H1 (cell line): ENCODE measurements at regions not wholly inside any gene's neighbourhood (a gene's known extent, or its start where the extent isn't known, plus 50 kb on each side); places are given as distances from the start of the nearest gene placed in this dataset.

ENCODE experiments used
- CTCF ChIA-PET: fragments of 300-600 bp; sonication (Branson Sonifier 250); formaldehyde crosslinking; loops from one replicate; lab custom pipeline; 2021; ENCODE audit not compliant: partially characterized antibody; lab: Charles Lee
- POLR2A ChIA-PET: fragments of 300-600 bp; sonication (Branson Sonifier 250); formaldehyde crosslinking; loops from one replicate; lab custom pipeline; 2021; ENCODE audit warnings: inconsistent platforms; ENCODE audit not compliant: partially characterized antibody; lab: Charles Lee
- DNase-seq, 2 experiments: peaks; one replicate each; pipeline versions ENCODE4 v3.0.0 to v3.0.0-alpha.2; 2010 to 2022; ENCODE audit warnings: low spot score in 2 of 2, low read depth in 1 of 2, mixed read lengths in 1 of 2
- FAIRE-seq: peaks from 2 replicates; lab custom pipeline; 2011; peaks lifted over from hg19 to GRCh38; lab: Jason Lieb, UNC
- H2AFZ ChIP-seq: 2 replicates; pipeline ENCODE4 v1.8.1; 2012; ENCODE audit warnings: low read length, inconsistent platforms
- H2AK5ac ChIP-seq: 2 replicates; pipeline ENCODE4 v1.6.1; 2013; ENCODE audit warnings: low read depth, low read length
- H2BK120ac ChIP-seq: replicated peaks from 2 replicates; pipeline ENCODE3; 2013; ENCODE audit warnings: low read depth, low read length, inconsistent platforms
- H2BK12ac ChIP-seq: 2 replicates; pipeline ENCODE4 v1.6.1; 2013; ENCODE audit warnings: low read depth, low read length
- H2BK15ac ChIP-seq: 2 replicates; pipeline ENCODE4 v1.6.1; 2013; ENCODE audit warnings: low read length
- H2BK20ac ChIP-seq: 2 replicates; pipeline ENCODE4 v1.6.1; 2013; ENCODE audit warnings: low read length
- H2BK5ac ChIP-seq: 2 replicates; pipeline ENCODE4 v1.6.1; 2013; ENCODE audit warnings: low read depth, low read length
- H3K14ac ChIP-seq: 2 replicates; pipeline ENCODE4 v1.6.1; 2013; ENCODE audit warnings: inconsistent platforms; ENCODE audit not compliant: insufficient read length
- H3K18ac ChIP-seq: 2 replicates; pipeline ENCODE4 v1.6.1; 2013; ENCODE audit warnings: low read length; ENCODE audit errors: extremely low read depth
- H3K23ac ChIP-seq: 2 replicates; pipeline ENCODE4 v1.6.1; 2013; ENCODE audit warnings: inconsistent platforms; ENCODE audit not compliant: insufficient read length
- H3K23me2 ChIP-seq: 2 replicates; pipeline ENCODE4 v1.6.1; 2013; ENCODE audit warnings: low read depth, low read length
- H3K27ac ChIP-seq: 2 replicates; pipeline ENCODE4 v1.6.1; 2011; ENCODE audit warnings: low read depth, low read length, inconsistent platforms
- H3K27me3 ChIP-seq, 4 experiments: replicated peaks in 1 of 4; 1 replicate in 1 of 4; 2 replicates in 3 of 4; pipeline versions ENCODE4 v1.6.1 to v1.8.1; 2011 to 2013; ENCODE audit warnings: low read length in 3 of 4, mild to moderate bottlenecking in 3 of 4, inconsistent platforms in 2 of 4, mixed read lengths in 2 of 4, moderate library complexity in 1 of 4; ENCODE audit not compliant: control insufficient read depth in 3 of 4, insufficient read depth in 3 of 4; ENCODE audit errors: extremely low read depth in 1 of 4
- H3K36me3 ChIP-seq, 4 experiments: 2 replicates each; pipeline versions ENCODE4 v1.6.1 to v1.8.1; 2011 to 2013; ENCODE audit warnings: mild to moderate bottlenecking in 4 of 4, low read length in 3 of 4, moderate library complexity in 2 of 4, control low read depth in 1 of 4, inconsistent platforms in 1 of 4; ENCODE audit not compliant: insufficient read depth in 4 of 4, control insufficient read depth in 2 of 4
- H3K4ac ChIP-seq: replicated peaks from 2 replicates; pipeline ENCODE3; 2013; ENCODE audit warnings: low read length, low read depth, mixed read lengths, inconsistent platforms; ENCODE audit not compliant: insufficient read length
- H3K4me1 ChIP-seq, 4 experiments: replicated peaks in 1 of 4; 1 replicate in 1 of 4; 2 replicates in 3 of 4; pipeline versions ENCODE4 v1.6.1 to v1.8.1; 2011 to 2013; ENCODE audit warnings: low read length in 3 of 4, inconsistent platforms in 2 of 4, mixed read lengths in 1 of 4; ENCODE audit not compliant: insufficient read depth in 4 of 4, control insufficient read depth in 3 of 4
- H3K4me2 ChIP-seq, 2 experiments: 2 replicates each; pipeline versions ENCODE4 v1.6.1 to v1.8.1; 2011 to 2013; ENCODE audit warnings: low read depth in 2 of 2, low read length in 2 of 2, control low read depth in 1 of 2, inconsistent platforms in 1 of 2, mild to moderate bottlenecking in 1 of 2; ENCODE audit not compliant: insufficient read depth in 1 of 2
- H3K4me3 ChIP-seq, 4 experiments: fragments of 200-600, 300-600 bp in 1 of 4; sonication (generic), shearing (Covaris generic), sonication (Bioruptor Twin) in 1 of 4; 2 replicates each; pipeline versions ENCODE4 v1.5.1 to v1.8.1; 2011 to 2016; ENCODE audit warnings: low read length in 4 of 4, low read depth in 3 of 4, control low read depth in 2 of 4, inconsistent platforms in 2 of 4, mild to moderate bottlenecking in 2 of 4, mixed read lengths in 1 of 4, moderate library complexity in 1 of 4; ENCODE audit not compliant: insufficient read depth in 2 of 4; ENCODE audit errors: extremely low read depth in 1 of 4
- H3K56ac ChIP-seq: replicated peaks from 2 replicates; pipeline ENCODE3; 2013; ENCODE audit warnings: low read depth, mild to moderate bottlenecking, mixed read lengths, low read length, inconsistent platforms; ENCODE audit not compliant: insufficient read length
- H3K79me1 ChIP-seq: 2 replicates; pipeline ENCODE4 v1.6.1; 2013; ENCODE audit warnings: low read depth, low read length, control low read depth
- H3K79me2 ChIP-seq, 2 experiments: 2 replicates each; pipeline versions ENCODE4 v1.6.1 to v1.8.1; 2012 to 2013; ENCODE audit warnings: low read length in 2 of 2, mild to moderate bottlenecking in 2 of 2, inconsistent platforms in 1 of 2; ENCODE audit not compliant: insufficient read depth in 2 of 2, control insufficient read depth in 1 of 2
- H3K9ac ChIP-seq, 4 experiments: replicated peaks in 1 of 4; 1 replicate in 1 of 4; 2 replicates in 3 of 4; pipeline versions ENCODE4 v1.6.1 to v1.8.1; 2011 to 2013; ENCODE audit warnings: low read depth in 3 of 4, low read length in 3 of 4, control low read depth in 2 of 4, mild to moderate bottlenecking in 2 of 4, moderate library complexity in 2 of 4, inconsistent platforms in 1 of 4; ENCODE audit errors: extremely low read depth in 1 of 4
- H3K9me3 ChIP-seq, 2 experiments: 2 replicates each; pipeline versions ENCODE4 v1.6.1 to v1.8.1; 2012 to 2013; ENCODE audit warnings: mild to moderate bottlenecking in 2 of 2, moderate library complexity in 2 of 2, control low read depth in 1 of 2, inconsistent platforms in 1 of 2, low read depth in 1 of 2, low read length in 1 of 2, mixed read lengths in 1 of 2; ENCODE audit not compliant: insufficient read depth in 2 of 2
- H4K20me1 ChIP-seq, 2 experiments: replicated peaks in 1 of 2; 2 replicates each; pipeline versions ENCODE3 to v1.8.1; 2011 to 2013; ENCODE audit warnings: inconsistent platforms in 2 of 2, low read length in 2 of 2, mild to moderate bottlenecking in 1 of 2; ENCODE audit not compliant: insufficient read depth in 2 of 2, control insufficient read depth in 1 of 2
- H4K5ac ChIP-seq: 2 replicates; pipeline ENCODE4 v1.6.1; 2013; ENCODE audit warnings: low read length, low read depth, mixed read lengths, inconsistent platforms; ENCODE audit not compliant: insufficient read length
- H4K8ac ChIP-seq: 2 replicates; pipeline ENCODE4 v1.8.0; 2013; ENCODE audit warnings: mild to moderate bottlenecking, moderate library complexity, low read length, inconsistent platforms; ENCODE audit not compliant: insufficient read depth; ENCODE audit errors: extremely low read depth
- H4K91ac ChIP-seq: replicated peaks from 2 replicates; pipeline ENCODE3; 2013; ENCODE audit warnings: low read length, mixed read lengths, inconsistent platforms; ENCODE audit not compliant: insufficient read length
- ASH2L ChIP-seq: fragments of 200-600, 300-600 bp; sonication (generic); IDR thresholded peaks from one replicate; pipeline ENCODE4 v1.7.1; 2017; ENCODE audit warnings: low read length
- BRCA1 ChIP-seq: IDR thresholded peaks from 2 replicates; pipeline ENCODE4 v1.6.1; 2012; ENCODE audit warnings: low read depth, low read length, improper control_type of control experiment
- CBX5 ChIP-seq: fragments of 300-800, 300-1000 bp; sonication (generic); IDR thresholded peaks from 2 replicates; pipeline ENCODE4 v1.7.1; 2016; ENCODE audit warnings: antibody characterized with exemption, low read length, low read depth
- CHD1 ChIP-seq: IDR thresholded peaks from 2 replicates; pipeline ENCODE4 v1.6.1; 2012; ENCODE audit warnings: low read depth, low read length, improper control_type of control experiment
- CREB1 ChIP-seq: IDR thresholded peaks from 2 replicates; pipeline ENCODE4 v1.6.1; 2012; ENCODE audit warnings: inconsistent platforms
- CTBP2 ChIP-seq: IDR thresholded peaks from 2 replicates; pipeline ENCODE4 v1.7.0; 2011; ENCODE audit warnings: borderline replicate concordance, mild to moderate bottlenecking, moderate library complexity, mixed read lengths, low read length; ENCODE audit not compliant: insufficient read depth, insufficient read length
- EZH2 ChIP-seq: fragments of 200-600 bp; sonication (generic); IDR thresholded peaks from 2 replicates; pipeline ENCODE4 v1.7.1; 2012; ENCODE audit warnings: low read depth, mild to moderate bottlenecking, moderate library complexity, low read length, inconsistent platforms; ENCODE audit not compliant: severe bottlenecking
- FOSL1 ChIP-seq: IDR thresholded peaks from 2 replicates; pipeline ENCODE4 v1.6.1; 2011; ENCODE audit warnings: mild to moderate bottlenecking, low read depth, low read length, moderate library complexity; ENCODE audit not compliant: insufficient read depth
- KDM1A ChIP-seq: fragments of 200-600, 300-600 bp; sonication (generic); IDR thresholded peaks from 2 replicates; pipeline ENCODE4 v1.7.1; 2016; ENCODE audit warnings: mild to moderate bottlenecking, low read length, borderline replicate concordance
- POU5F1 ChIP-seq: IDR thresholded peaks from 2 replicates; pipeline ENCODE4 v1.6.1; 2011; ENCODE audit warnings: low read depth, mild to moderate bottlenecking, low read length, moderate library complexity
- RBBP5 ChIP-seq: IDR thresholded peaks from 2 replicates; pipeline ENCODE4 v1.7.1; 2012; ENCODE audit warnings: low read depth, mild to moderate bottlenecking, inconsistent platforms, low read length, moderate library complexity, borderline replicate concordance
- SAP30 ChIP-seq: fragments of 300-600 bp; sonication (generic); IDR thresholded peaks from 2 replicates; pipeline ENCODE4 v1.7.1; 2012; ENCODE audit warnings: low read length, moderate library complexity, mild to moderate bottlenecking, inconsistent platforms; ENCODE audit not compliant: insufficient read depth, insufficient replicate concordance
- SIRT6 ChIP-seq: IDR thresholded peaks from one replicate; pipeline ENCODE4 v1.7.1; 2012; ENCODE audit warnings: low read length, inconsistent platforms
- SIX5 ChIP-seq: IDR thresholded peaks from 2 replicates; pipeline ENCODE4 v1.6.1; 2011; ENCODE audit warnings: mild to moderate bottlenecking, low read depth, low read length
- SP2 ChIP-seq: IDR thresholded peaks from 2 replicates; pipeline ENCODE4 v1.6.1; 2012; ENCODE audit warnings: mild to moderate bottlenecking, low read length, inconsistent platforms
- TBP ChIP-seq: IDR thresholded peaks from 2 replicates; pipeline ENCODE4 v1.6.1; 2011; ENCODE audit warnings: low read depth, low read length, improper control_type of control experiment
- TEAD4 ChIP-seq: IDR thresholded peaks from 2 replicates; pipeline ENCODE4 v1.6.1; 2012; ENCODE audit warnings: low read depth, low read length, inconsistent platforms, mixed read lengths
- WGBS, 2 experiments: shearing (Covaris generic) in 1 of 2; methylation state at CpG; one replicate each; pipeline versions ENCODE4 v1.1.6 to v1.1.7; 2013 to 2015; ENCODE audit warnings: low lambda C conversion rate in 2 of 2, mixed read lengths in 2 of 2, inconsistent platforms in 1 of 2, low coverage in 1 of 2, missing lambda C conversion rate in 1 of 2; ENCODE audit not compliant: insufficient replicate concordance in 2 of 2, insufficient coverage in 1 of 2, insufficient read length in 1 of 2; ENCODE audit errors: extremely low coverage in 1 of 2, missing lambda C conversion rate in 1 of 2; 5-methylcytosine and 5-hydroxymethylcytosine counted together

DNA sequence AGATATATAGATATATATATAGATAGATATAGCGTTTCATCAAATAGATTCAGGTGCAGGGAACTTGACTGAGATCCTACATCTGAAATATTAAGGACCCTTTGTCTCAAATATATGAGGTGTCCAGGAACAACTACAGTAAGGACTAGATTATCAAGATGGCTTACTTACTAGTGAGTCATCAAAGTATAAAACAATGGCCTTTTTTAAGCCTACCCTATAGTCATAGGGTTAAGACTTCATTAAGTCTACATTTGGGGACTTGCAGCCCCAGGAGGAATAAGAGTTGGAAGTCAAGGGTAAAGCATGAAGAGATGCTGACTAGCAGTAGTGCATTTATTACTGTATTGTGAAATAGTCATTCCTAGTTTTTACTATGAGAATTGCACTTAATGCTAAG is 1023.4 kb downstream of the CDH11 start:
- no peak for DNase-seq
- 97% methylated on average over 1 of the region's 1 CpG; no CpG with 5 or more reads in 1 of the 2 experiments for WGBS, 2 experiments
- Histone ChIP-seq H2BK5ac (no peak overlapping the region), H4K20me1 (no peaks in the 10 kb centered on the region), H4K5ac (no peak overlapping the region), H3K18ac (no peak overlapping the region), H3K4me3 (no peak overlapping the region), H3K4me1 (no peaks in the 10 kb centered on the region), H3K79me1 (no peaks in the 10 kb centered on the region), H3K36me3 (no peaks in the 10 kb centered on the region), H3K23me2 (no peaks in the 10 kb centered on the region), H4K8ac (no peak overlapping the region), H3K27ac (no peak overlapping the region), H2BK20ac (no peak overlapping the region), H2BK120ac (no peak overlapping the region), H3K4me2 (no peak overlapping the region), H3K27me3 (no peaks in the 10 kb centered on the region), H2BK15ac (no peak overlapping the region), H3K14ac (no peak overlapping the region), H3K9ac (no peak overlapping the region), H3K79me2 (no peaks in the 10 kb centered on the region), H4K91ac (no peak overlapping the region), H3K4ac (no peak overlapping the region), H3K9me3 (no peaks in the 10 kb centered on the region), H2AFZ (no peak overlapping the region), H2AK5ac (no peak overlapping the region), H2BK12ac (no peak overlapping the region), H3K56ac (no peak overlapping the region), H3K23ac (no peak overlapping the region)
- POLR2A ChIA-PET = no interaction called here
- no peak for FAIRE-seq
- CTCF ChIA-PET = no interaction called here
- no peak for TF ChIP-seq FOSL1
- TF ChIP-seq CHD1 = no peak
- TF ChIP-seq EZH2 = no peak
- TF ChIP-seq POU5F1 = no peak
- no peak for TF ChIP-seq SP2
- TF ChIP-seq ASH2L = no peak
- TF ChIP-seq SIRT6 = no peak
- no peak for TF ChIP-seq SIX5
- TF ChIP-seq RBBP5 = no peak
- no peak for TF ChIP-seq TBP
- TF ChIP-seq TEAD4 = no peak
- TF ChIP-seq CBX5 = no peak
- no peak for TF ChIP-seq CTBP2
- TF ChIP-seq BRCA1 = no peak
- TF ChIP-seq SAP30 = no peak
- no peak for TF ChIP-seq KDM1A
- TF ChIP-seq CREB1 = no peak
